B cell (primary cell): ENCODE measurements at regions not wholly inside any gene's neighbourhood (a gene's known extent, or its start where the extent isn't known, plus 50 kb on each side); places are given as distances from the start of the nearest gene placed in this dataset.

Experiments
- ATAC-seq: fragments of 200-7000 bp; cut with Tn5 transposase; one replicate; pipeline ENCODE4 v1.10.0; 2021; ENCODE audit warnings: low read depth, mild to moderate bottlenecking, moderate number of reproducible peaks, moderate library complexity
- CTCF ChIA-PET: fragments of 350-600 bp; sonication (Branson Sonifier 250); formaldehyde crosslinking; loops from one replicate; lab custom pipeline; 2021; ENCODE audit warnings: antibody characterized with exemption, inconsistent platforms; lab: Charles Lee
- POLR2A ChIA-PET: fragments of 350-600 bp; sonication (Branson Sonifier 250); formaldehyde crosslinking; loops from one replicate; lab custom pipeline; 2021; ENCODE audit warnings: antibody characterized with exemption; lab: Charles Lee
- DNase-seq: peaks from one replicate; pipeline ENCODE4 v3.0.0; 2013
- H2AFZ ChIP-seq: 2 replicates; pipeline ENCODE4 v1.6.1; 2012; ENCODE audit warnings: mild to moderate bottlenecking, low read depth, low read length; ENCODE audit not compliant: insufficient read depth, poor library complexity, severe bottlenecking
- H3K27ac ChIP-seq, 2 donors: 1 replicate in 1 of 2; 2 replicates in 1 of 2; pipeline ENCODE4 v1.5.1; 2012 to 2013; ENCODE audit warnings: low read length in 2 of 2, mild to moderate bottlenecking in 2 of 2, moderate library complexity in 1 of 2
- H3K27me3 ChIP-seq, 4 experiments: fragments of 200-600 bp in 1 of 4; sonication (generic) in 1 of 4; replicated peaks in 1 of 4; 1 replicate in 2 of 4; 2 replicates in 2 of 4; pipeline versions ENCODE4 v1.6.1 to v1.7.0; 2013 to 2016; ENCODE audit warnings: low read length in 3 of 4, mild to moderate bottlenecking in 2 of 4, mixed read lengths in 1 of 4, moderate library complexity in 1 of 4; ENCODE audit not compliant: insufficient read depth in 4 of 4, control insufficient read depth in 3 of 4; ENCODE audit errors: control extremely low read depth in 1 of 4
- H3K36me3 ChIP-seq, 2 experiments: replicated peaks in 1 of 2; 1 replicate in 1 of 2; 2 replicates in 1 of 2; pipeline versions ENCODE4 v1.6.1 to v1.7.1; 2013; ENCODE audit warnings: low read length in 1 of 2; ENCODE audit not compliant: insufficient read depth in 2 of 2, control insufficient read depth in 1 of 2; ENCODE audit errors: control extremely low read depth in 1 of 2, extremely low read depth in 1 of 2
- H3K4me1 ChIP-seq, 2 donors: fragments of 200-600 bp in 1 of 2; sonication (generic) in 1 of 2; 1 replicate in 1 of 2; 2 replicates in 1 of 2; pipeline versions ENCODE4 v1.5.1 to v1.6.1; 2013 to 2017; ENCODE audit warnings: low read length in 2 of 2; ENCODE audit not compliant: control insufficient read depth in 2 of 2, insufficient read depth in 2 of 2
- H3K4me2 ChIP-seq: replicated peaks from 2 replicates; pipeline ENCODE3; 2012; ENCODE audit warnings: mild to moderate bottlenecking, low read depth, low read length; ENCODE audit not compliant: poor library complexity, severe bottlenecking
- H3K4me3 ChIP-seq, 5 experiments: fragments of 200-600 bp in 1 of 5; sonication (generic) in 1 of 5; 1 replicate in 3 of 5; 2 replicates in 2 of 5; pipeline versions ENCODE4 v1.5.1 to v1.7.0; 2011 to 2016; ENCODE audit warnings: low read length in 4 of 5, mild to moderate bottlenecking in 4 of 5, low read depth in 2 of 5, control low read depth in 1 of 5, moderate library complexity in 1 of 5; ENCODE audit not compliant: insufficient read depth in 1 of 5; ENCODE audit errors: control extremely low read depth in 1 of 5, extremely low read depth in 1 of 5
- H3K79me2 ChIP-seq: fragments of 200-600 bp; sonication (generic); one replicate; pipeline ENCODE4 v1.6.0; 2016; ENCODE audit warnings: low read length; ENCODE audit not compliant: control insufficient read depth, insufficient read depth
- H3K9ac ChIP-seq: fragments of 200-600 bp; sonication (generic); 2 replicates; pipeline ENCODE4 v1.6.1; 2017; ENCODE audit warnings: mild to moderate bottlenecking, low read length, moderate library complexity
- H3K9me3 ChIP-seq, 3 donors: one replicate each; pipeline versions ENCODE4 v1.6.1 to v1.7.1; 2013; ENCODE audit warnings: low read length in 2 of 3; ENCODE audit not compliant: control insufficient read depth in 2 of 3, insufficient read depth in 1 of 3; ENCODE audit errors: control extremely low read depth in 1 of 3
- H4K20me1 ChIP-seq: 2 replicates; pipeline ENCODE4 v1.6.0; 2012; ENCODE audit warnings: mild to moderate bottlenecking, low read length; ENCODE audit not compliant: insufficient read depth, control insufficient read depth, poor library complexity, severe bottlenecking
- H3K27ac Mint-ChIP-seq: one replicate; pipeline ENCODE4 v1.8.0; 2021; ENCODE audit warnings: mixed read lengths
- H3K27me3 Mint-ChIP-seq: one replicate; pipeline ENCODE4 v1.8.0; 2021; ENCODE audit warnings: mixed read lengths
- H3K4me1 Mint-ChIP-seq: one replicate; pipeline ENCODE4 v1.8.0; 2021; ENCODE audit warnings: mixed read lengths
- H3K4me3 Mint-ChIP-seq: one replicate; pipeline ENCODE4 v1.8.0; 2021; ENCODE audit warnings: mixed read lengths
- H3K9me3 Mint-ChIP-seq: one replicate; pipeline ENCODE4 v1.8.0; 2022; ENCODE audit warnings: mixed read lengths; ENCODE audit not compliant: insufficient read depth
- EZH2 ChIP-seq: IDR thresholded peaks from 2 replicates; pipeline ENCODE4 v1.6.1; 2012; ENCODE audit warnings: borderline replicate concordance, low read depth, mild to moderate bottlenecking, moderate library complexity, low read length; ENCODE audit not compliant: insufficient read depth, poor library complexity, severe bottlenecking
- WGBS: methylation state at CpG from one replicate; pipeline ENCODE4 v1.1.5; 2013; ENCODE audit warnings: missing lambda C conversion rate; ENCODE audit not compliant: insufficient coverage; 5-methylcytosine and 5-hydroxymethylcytosine counted together
- intact Hi-C: fragments of 100-400 bp; cut with micrococcal nuclease; formaldehyde crosslinking; loops from one replicate; pipeline ENCODE4 v1.10.0; 2022
- TF ChIP-seq, protein P1 (sequence below): fragments of 200-600 bp; IDR thresholded peaks from one replicate; pipeline ENCODE4 v1.8.0; 2022; ENCODE audit warnings: antibody characterized with exemption, mild to moderate bottlenecking

GRCh38 chr15:69753867-69754266 is 301.2 kb downstream of the RPLP1 start:
- Histone ChIP-seq H3K4me3 (no peak overlapping the region), H3K27me3 (no peaks in the 10 kb centered on the region), H3K79me2 (no peaks in the 10 kb centered on the region), H3K4me1 (peaks cover 50 to 53% of the 10 kb centered on the region in 2 donors), H3K36me3 (no peaks in the 10 kb centered on the region), H3K4me2 (no peak overlapping the region), H2AFZ (no peak overlapping the region), H3K9me3 (peaks cover 0 to 14% (median 7%) of the 10 kb centered on the region in 3 donors), H4K20me1 (no peaks in the 10 kb centered on the region), H3K27ac (no peak overlapping the region), H3K9ac (no peak overlapping the region)
- WGBS: no CpG with 5 or more reads among the region's 1 CpG
- no peaks in the 10 kb centered on the region for H3K27me3 Mint-ChIP-seq
- H3K4me3 Mint-ChIP-seq: no peak overlapping the region
- ATAC-seq (no peak), DNase-seq (no peak)
- peaks cover 3% of the 10 kb centered on the region for H3K9me3 Mint-ChIP-seq
- peak overlapping the region; percentile 61 for H3K27ac Mint-ChIP-seq
- POLR2A ChIA-PET: interaction anchor here (1.1 kb wide), 1 partner anchor 128 kb away, joined by 4 read pairs; no protein-coding TSS in a partner anchor
- H3K4me1 Mint-ChIP-seq: peaks cover 69% of the 10 kb centered on the region
- intact Hi-C loops: loop anchor here (2.0 to 10.0 kb wide), 2 partner anchors 261 to 283 kb away; no protein-coding TSS in a partner anchor
- CTCF ChIA-PET: interaction anchor here (1.1 to 4.1 kb wide), 4 partner anchors 10 to 344 kb away, joined by 3 to 16 read pairs (median 3); partner anchors contain the start of gene TLE3
- TF ChIP-seq, protein P1, sequence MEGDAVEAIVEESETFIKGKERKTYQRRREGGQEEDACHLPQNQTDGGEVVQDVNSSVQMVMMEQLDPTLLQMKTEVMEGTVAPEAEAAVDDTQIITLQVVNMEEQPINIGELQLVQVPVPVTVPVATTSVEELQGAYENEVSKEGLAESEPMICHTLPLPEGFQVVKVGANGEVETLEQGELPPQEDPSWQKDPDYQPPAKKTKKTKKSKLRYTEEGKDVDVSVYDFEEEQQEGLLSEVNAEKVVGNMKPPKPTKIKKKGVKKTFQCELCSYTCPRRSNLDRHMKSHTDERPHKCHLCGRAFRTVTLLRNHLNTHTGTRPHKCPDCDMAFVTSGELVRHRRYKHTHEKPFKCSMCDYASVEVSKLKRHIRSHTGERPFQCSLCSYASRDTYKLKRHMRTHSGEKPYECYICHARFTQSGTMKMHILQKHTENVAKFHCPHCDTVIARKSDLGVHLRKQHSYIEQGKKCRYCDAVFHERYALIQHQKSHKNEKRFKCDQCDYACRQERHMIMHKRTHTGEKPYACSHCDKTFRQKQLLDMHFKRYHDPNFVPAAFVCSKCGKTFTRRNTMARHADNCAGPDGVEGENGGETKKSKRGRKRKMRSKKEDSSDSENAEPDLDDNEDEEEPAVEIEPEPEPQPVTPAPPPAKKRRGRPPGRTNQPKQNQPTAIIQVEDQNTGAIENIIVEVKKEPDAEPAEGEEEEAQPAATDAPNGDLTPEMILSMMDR: no peak

DNA sequence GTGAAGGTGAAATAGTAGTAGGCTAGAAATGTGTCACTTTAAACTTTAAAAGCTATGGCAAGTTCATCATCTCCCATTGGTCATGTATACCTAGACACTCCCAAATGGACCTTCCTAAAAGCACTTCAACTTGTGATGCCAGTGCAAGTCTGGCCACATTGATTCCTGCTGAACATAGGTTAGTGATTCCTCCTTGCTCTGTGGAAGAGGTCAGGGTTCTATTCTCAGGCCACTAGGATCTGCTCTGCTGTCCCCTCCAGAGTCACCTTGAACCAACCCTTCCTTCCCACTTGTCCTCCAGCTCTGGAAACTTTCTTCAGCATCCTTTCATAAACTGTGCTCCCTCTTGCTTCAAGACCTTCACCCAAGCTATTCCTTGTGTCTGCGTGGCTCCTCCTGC is 301.7 kb downstream of the RPLP1 start:
- CTCF ChIA-PET: interaction anchor here (1.1 to 4.1 kb wide), 4 partner anchors 11 to 345 kb away, joined by 3 to 16 read pairs (median 4); partner anchors contain the start of gene TLE3
- H3K4me2 ChIP-seq: peak overlapping the region; percentile 67
- H3K27ac ChIP-seq: no peak overlapping the region
- peaks cover 55 to 58% of the 10 kb centered on the region in 2 donors for H3K4me1 ChIP-seq
- H3K9me3 Mint-ChIP-seq: peaks cover 3% of the 10 kb centered on the region
- peaks cover 74% of the 10 kb centered on the region for H3K4me1 Mint-ChIP-seq
- H3K9me3 ChIP-seq: peaks cover 0 to 14% (median 11%) of the 10 kb centered on the region in 3 donors
- no peak overlapping the region for H3K9ac ChIP-seq
- no peak for ATAC-seq
- no peaks in the 10 kb centered on the region for H3K36me3 ChIP-seq
- H3K4me3 ChIP-seq: no peak overlapping the region
- H3K79me2 ChIP-seq: no peaks in the 10 kb centered on the region
- POLR2A ChIA-PET: interaction anchor here (1.8 to 4.9 kb wide), 2 partner anchors 343 to 346 kb away, joined by 12 to 36 read pairs; partner anchors contain the start of gene TLE3
- TF ChIP-seq, protein P1: no peak
- TF ChIP-seq EZH2: no peak
- intact Hi-C loops: loop anchor here (2.0 to 10.0 kb wide), 2 partner anchors 260 to 282 kb away; no protein-coding TSS in a partner anchor
- H3K27ac Mint-ChIP-seq: peak overlapping the region; percentile 1
- DNase-seq: no peak
- H3K27me3 Mint-ChIP-seq: no peaks in the 10 kb centered on the region
- H3K27me3 ChIP-seq: no peaks in the 10 kb centered on the region
- WGBS: 90% methylated on average over 1 of the region's 1 CpG
- H4K20me1 ChIP-seq: no peaks in the 10 kb centered on the region
- H2AFZ ChIP-seq: no peak overlapping the region
- H3K4me3 Mint-ChIP-seq: peak overlapping the region; percentile 84
